Astrocyte (in vitro differentiated cells and primary cell): ENCODE measurements at regions not wholly inside any gene's neighbourhood (a gene's known extent, or its start where the extent isn't known, plus 50 kb on each side); places are given as distances from the start of the nearest gene placed in this dataset.

ENCODE experiments used
- EZH2 ChIP-seq: IDR thresholded peaks from 2 replicates; pipeline ENCODE4 v1.6.1; 2012; ENCODE audit warnings: mild to moderate bottlenecking, low read length, inconsistent platforms; ENCODE audit not compliant: insufficient read depth
- TF ChIP-seq, protein P1 (sequence below): IDR thresholded peaks from 2 replicates; pipeline ENCODE4 v1.5.1; 2011; ENCODE audit warnings: low read depth, mild to moderate bottlenecking, inconsistent platforms, low read length, moderate library complexity; ENCODE audit not compliant: insufficient read depth

DNA sequence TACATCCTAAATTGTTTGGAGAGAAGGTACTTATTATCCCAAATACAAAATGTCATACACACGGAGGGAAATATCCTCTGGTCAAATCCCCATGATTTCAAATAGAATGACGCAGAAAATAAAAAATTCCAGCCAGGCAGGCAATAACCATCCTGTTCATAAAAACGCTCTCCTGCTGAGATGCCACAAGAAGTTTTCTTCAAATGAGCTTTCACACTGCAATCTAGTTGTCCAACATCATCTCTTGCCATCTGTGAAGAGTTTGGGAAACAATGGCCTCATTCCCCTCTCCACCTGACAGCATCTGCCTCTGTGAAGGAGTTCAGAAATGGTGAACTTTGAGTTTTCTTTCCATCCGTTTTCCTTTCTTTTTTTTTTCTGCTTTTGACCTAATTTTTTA, 83.3 kb upstream of the SLC30A5 start:
- TF ChIP-seq, protein P1, sequence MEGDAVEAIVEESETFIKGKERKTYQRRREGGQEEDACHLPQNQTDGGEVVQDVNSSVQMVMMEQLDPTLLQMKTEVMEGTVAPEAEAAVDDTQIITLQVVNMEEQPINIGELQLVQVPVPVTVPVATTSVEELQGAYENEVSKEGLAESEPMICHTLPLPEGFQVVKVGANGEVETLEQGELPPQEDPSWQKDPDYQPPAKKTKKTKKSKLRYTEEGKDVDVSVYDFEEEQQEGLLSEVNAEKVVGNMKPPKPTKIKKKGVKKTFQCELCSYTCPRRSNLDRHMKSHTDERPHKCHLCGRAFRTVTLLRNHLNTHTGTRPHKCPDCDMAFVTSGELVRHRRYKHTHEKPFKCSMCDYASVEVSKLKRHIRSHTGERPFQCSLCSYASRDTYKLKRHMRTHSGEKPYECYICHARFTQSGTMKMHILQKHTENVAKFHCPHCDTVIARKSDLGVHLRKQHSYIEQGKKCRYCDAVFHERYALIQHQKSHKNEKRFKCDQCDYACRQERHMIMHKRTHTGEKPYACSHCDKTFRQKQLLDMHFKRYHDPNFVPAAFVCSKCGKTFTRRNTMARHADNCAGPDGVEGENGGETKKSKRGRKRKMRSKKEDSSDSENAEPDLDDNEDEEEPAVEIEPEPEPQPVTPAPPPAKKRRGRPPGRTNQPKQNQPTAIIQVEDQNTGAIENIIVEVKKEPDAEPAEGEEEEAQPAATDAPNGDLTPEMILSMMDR, result no peak
- TF ChIP-seq EZH2, result no peak
